CD8-positive, alpha-beta memory T cell (primary cell): ENCODE measurements at regions not wholly inside any gene's neighbourhood (a gene's known extent, or its start where the extent isn't known, plus 50 kb on each side); places are given as distances from the start of the nearest gene placed in this dataset.
"Not testable (repeated sequence)": the region's sequence is repeated elsewhere in the genome, so short reads cannot be mapped to it uniquely, and the experiment has no call there.

Source experiments
- CTCF ChIA-PET: fragments of 350-600 bp; sonication (Branson Sonifier 250); formaldehyde crosslinking; loops from one replicate; lab custom pipeline; 2021; ENCODE audit warnings: antibody characterized with exemption; lab: Charles Lee
- POLR2A ChIA-PET: fragments of 350-600 bp; sonication (Branson Sonifier 250); formaldehyde crosslinking; loops from one replicate; lab custom pipeline; 2021; ENCODE audit warnings: antibody characterized with exemption; lab: Charles Lee
- DNase-seq, 5 donors: peaks; one replicate each; pipeline versions ENCODE4 v3.0.0 to v3.0.0-alpha.2; 2020 to 2022; ENCODE audit warnings: mixed read lengths in 1 of 5
- H3K27ac ChIP-seq: one replicate; pipeline ENCODE4 v1.7.0; 2013; ENCODE audit warnings: low read depth, mild to moderate bottlenecking, low read length, moderate library complexity
- H3K27me3 ChIP-seq: 2 replicates; pipeline ENCODE4 v1.7.0; 2013; ENCODE audit warnings: low read length, mild to moderate bottlenecking; ENCODE audit not compliant: insufficient read depth, poor library complexity, severe bottlenecking
- H3K36me3 ChIP-seq: 2 replicates; pipeline ENCODE4 v1.7.0; 2013; ENCODE audit warnings: mild to moderate bottlenecking, low read length, moderate library complexity; ENCODE audit not compliant: insufficient read depth
- H3K4me1 ChIP-seq: 2 replicates; pipeline ENCODE4 v1.7.0; 2013; ENCODE audit warnings: mild to moderate bottlenecking, low read length, moderate library complexity; ENCODE audit not compliant: insufficient read depth
- H3K4me3 ChIP-seq: 2 replicates; pipeline ENCODE4 v1.7.0; 2013; ENCODE audit warnings: mild to moderate bottlenecking, low read length
- H3K9me3 ChIP-seq: 2 replicates; pipeline ENCODE4 v1.7.0; 2013; ENCODE audit warnings: mild to moderate bottlenecking, low read length
- H3K27ac Mint-ChIP-seq, 8 donors: one replicate each; pipeline ENCODE4 v1.8.0; 2020 to 2021; ENCODE audit warnings: mixed read lengths in 8 of 8, mild to moderate bottlenecking in 6 of 8, inconsistent platforms in 3 of 8, moderate library complexity in 3 of 8
- H3K27me3 Mint-ChIP-seq, 2 donors: one replicate each; pipeline ENCODE4 v1.8.0; 2020 to 2021; ENCODE audit warnings: mixed read lengths in 2 of 2, mild to moderate bottlenecking in 1 of 2, moderate library complexity in 1 of 2
- H3K36me3 Mint-ChIP-seq, 3 donors: one replicate each; pipeline ENCODE4 v1.8.0; 2020 to 2021; ENCODE audit warnings: mixed read lengths in 3 of 3, inconsistent platforms in 1 of 3, mild to moderate bottlenecking in 1 of 3
- H3K4me1 Mint-ChIP-seq, 3 donors: one replicate each; pipeline ENCODE4 v1.8.0; 2020 to 2021; ENCODE audit warnings: mixed read lengths in 3 of 3, inconsistent platforms in 1 of 3, mild to moderate bottlenecking in 1 of 3
- H3K4me3 Mint-ChIP-seq, 7 donors: one replicate each; pipeline ENCODE4 v1.8.0; 2020 to 2021; ENCODE audit warnings: mixed read lengths in 7 of 7, mild to moderate bottlenecking in 6 of 7, moderate library complexity in 4 of 7, inconsistent platforms in 2 of 7
- H3K9me3 Mint-ChIP-seq, 5 donors: one replicate each; pipeline ENCODE4 v1.8.0; 2020 to 2022; ENCODE audit warnings: mixed read lengths in 5 of 5, mild to moderate bottlenecking in 3 of 5, moderate library complexity in 2 of 5, inconsistent platforms in 1 of 5

- H3K36me3 ChIP-seq, result no peaks in the 10 kb centered on the region
- Mint-ChIP-seq H3K4me1 (peaks cover 24 to 36% (median 30%) of the 10 kb centered on the region in 3 donors), H3K27ac (peak overlapping the region in 2 of 8 donors; percentile 43 to 52), H3K4me3 (no peak overlapping the region), H3K36me3 (peaks cover 0 to 10% (median 2%) of the 10 kb centered on the region in 3 donors), H3K9me3 (peaks cover 0 to 6% (median 5%) of the 10 kb centered on the region in 5 donors), H3K27me3 (peaks cover 0 to 1% of the 10 kb centered on the region in 2 donors)
- CTCF ChIA-PET, result no interaction called here
- no peaks in the 10 kb centered on the region for H3K27me3 ChIP-seq
- H3K4me3 ChIP-seq, result no peak overlapping the region
- H3K27ac ChIP-seq, result peak overlapping the region; percentile 41
- no peaks in the 10 kb centered on the region for H3K9me3 ChIP-seq
- POLR2A ChIA-PET, result no interaction called here
- H3K4me1 ChIP-seq, result peaks cover 24% of the 10 kb centered on the region
- DNase-seq, result no peak
Observed at GRCh38 chr15:75112848-75113492, 88.7 kb upstream of the C15orf39 start.

- peaks cover 10 to 23% (median 17%) of the 10 kb centered on the region in 3 donors for H3K4me1 Mint-ChIP-seq
- no peaks in the 10 kb centered on the region for H3K27me3 Mint-ChIP-seq
- POLR2A ChIA-PET, result no interaction called here
- Histone ChIP-seq H3K27ac (no peak overlapping the region), H3K4me3 (no peak overlapping the region), H3K9me3 (no peaks in the 10 kb centered on the region), H3K4me1 (peaks cover 11% of the 10 kb centered on the region), H3K27me3 (no peaks in the 10 kb centered on the region), H3K36me3 (no peaks in the 10 kb centered on the region)
- peaks cover 0 to 6% (median 5%) of the 10 kb centered on the region in 5 donors for H3K9me3 Mint-ChIP-seq
- no peak for DNase-seq
- H3K4me3 Mint-ChIP-seq, result peak overlapping the region in 1 of 7 donors; percentile 68
- peak overlapping the region in 1 of 8 donors; percentile 62 for H3K27ac Mint-ChIP-seq
- CTCF ChIA-PET, result no interaction called here
- H3K36me3 Mint-ChIP-seq, result peaks cover 0 to 10% (median 2%) of the 10 kb centered on the region in 3 donors
Observed at GRCh38 chr15:75114327-75114726, 87.4 kb upstream of the C15orf39 start.

- H3K27ac Mint-ChIP-seq, result no peak overlapping the region
- peaks cover 0 to 6% (median 5%) of the 10 kb centered on the region in 5 donors for H3K9me3 Mint-ChIP-seq
- ChIA-PET POLR2A (no interaction called here), CTCF (no interaction called here)
- Histone ChIP-seq H3K36me3 (no peaks in the 10 kb centered on the region), H3K9me3 (no peaks in the 10 kb centered on the region), H3K27me3 (no peaks in the 10 kb centered on the region), H3K4me3 (no peak overlapping the region), H3K4me1 (peaks cover 7% of the 10 kb centered on the region), H3K27ac (no peak overlapping the region)
- peaks cover 0 to 10% (median 2%) of the 10 kb centered on the region in 3 donors for H3K36me3 Mint-ChIP-seq
- no peak for DNase-seq
- no peaks in the 10 kb centered on the region for H3K27me3 Mint-ChIP-seq
- peaks cover 6 to 18% (median 13%) of the 10 kb centered on the region in 3 donors for H3K4me1 Mint-ChIP-seq
- peak overlapping the region in 1 of 7 donors; percentile 68 for H3K4me3 Mint-ChIP-seq
Observed at GRCh38 chr15:75114796-75115195, 86.9 kb upstream of the C15orf39 start.

- H3K4me1 Mint-ChIP-seq, result peaks cover 0 to 11% (median 8%) of the 10 kb centered on the region in 3 donors
- H3K27me3 Mint-ChIP-seq, POLR2A ChIA-PET, H3K36me3 Mint-ChIP-seq, H3K4me1 ChIP-seq, H3K27ac Mint-ChIP-seq, H3K9me3 ChIP-seq, DNase-seq, H3K27ac ChIP-seq, H3K27me3 ChIP-seq, H3K9me3 Mint-ChIP-seq, CTCF ChIA-PET, H3K4me3 Mint-ChIP-seq, H3K4me3 ChIP-seq, H3K36me3 ChIP-seq: not testable (repeated sequence)
Observed at GRCh38 chr15:75115411-75115913, 86.2 kb upstream of the C15orf39 start.

GRCh38 chr15:75116143-75116542 lies 85.5 kb upstream of the C15orf39 start:
- H3K9me3 ChIP-seq, H3K4me3 Mint-ChIP-seq, H3K4me1 Mint-ChIP-seq, DNase-seq, H3K27me3 Mint-ChIP-seq, H3K27me3 ChIP-seq, H3K4me3 ChIP-seq, H3K27ac ChIP-seq, H3K36me3 Mint-ChIP-seq, H3K4me1 ChIP-seq, H3K36me3 ChIP-seq, H3K9me3 Mint-ChIP-seq, CTCF ChIA-PET, H3K27ac Mint-ChIP-seq, POLR2A ChIA-PET: not testable (repeated sequence)

GRCh38 chr15:75117993-75118392 lies 83.7 kb upstream of the C15orf39 start:
- H3K27me3 ChIP-seq, result no peaks in the 10 kb centered on the region
- peaks cover 0 to 6% (median 3%) of the 10 kb centered on the region in 5 donors for H3K9me3 Mint-ChIP-seq
- H3K4me1 Mint-ChIP-seq, result peaks cover 0 to 3% (median 3%) of the 10 kb centered on the region in 3 donors
- peaks cover 0 to 5% (median 2%) of the 10 kb centered on the region in 3 donors for H3K36me3 Mint-ChIP-seq
- no peaks in the 10 kb centered on the region for H3K9me3 ChIP-seq
- no peak overlapping the region for H3K27ac ChIP-seq
- CTCF ChIA-PET, result no interaction called here
- POLR2A ChIA-PET, result no interaction called here
- H3K36me3 ChIP-seq, result no peaks in the 10 kb centered on the region
- no peak overlapping the region for H3K4me3 Mint-ChIP-seq
- no peak overlapping the region for H3K27ac Mint-ChIP-seq
- DNase-seq, result no peak
- H3K27me3 Mint-ChIP-seq, result no peaks in the 10 kb centered on the region
- no peak overlapping the region for H3K4me3 ChIP-seq
- H3K4me1 ChIP-seq, result no peaks in the 10 kb centered on the region

GRCh38 chr15:75119312-75119711 lies 82.4 kb upstream of the C15orf39 start:
- CTCF ChIA-PET, H3K4me1 Mint-ChIP-seq, H3K27ac ChIP-seq, H3K9me3 ChIP-seq, H3K27ac Mint-ChIP-seq, H3K4me3 ChIP-seq, H3K36me3 Mint-ChIP-seq, H3K4me1 ChIP-seq, H3K36me3 ChIP-seq, H3K9me3 Mint-ChIP-seq, POLR2A ChIA-PET, H3K27me3 Mint-ChIP-seq, DNase-seq, H3K4me3 Mint-ChIP-seq, H3K27me3 ChIP-seq: not testable (repeated sequence)

- Mint-ChIP-seq H3K9me3 (no peaks in the 10 kb centered on the region), H3K27me3 (no peaks in the 10 kb centered on the region), H3K4me1 (no peaks in the 10 kb centered on the region), H3K4me3 (no peak overlapping the region), H3K36me3 (no peaks in the 10 kb centered on the region), H3K27ac (no peak overlapping the region)
- Histone ChIP-seq H3K27ac (no peak overlapping the region), H3K4me3 (no peak overlapping the region), H3K9me3 (no peaks in the 10 kb centered on the region), H3K4me1 (no peaks in the 10 kb centered on the region), H3K36me3 (no peaks in the 10 kb centered on the region), H3K27me3 (no peaks in the 10 kb centered on the region)
- DNase-seq, result no peak
- ChIA-PET POLR2A (no interaction called here), CTCF (no interaction called here)
Observed at GRCh38 chr15:75121491-75121890, 80.2 kb upstream of the C15orf39 start.
